CD14-positive monocyte (primary cell): ENCODE measurements at regions not wholly inside any gene's neighbourhood (a gene's known extent, or its start where the extent isn't known, plus 50 kb on each side); places are given as distances from the start of the nearest gene placed in this dataset.

Experiments used
- DNase-seq, 3 donors: peaks; one replicate each; pipeline ENCODE4 v3.0.0-alpha.2; 2011 to 2022
- H2AFZ ChIP-seq: 2 replicates; pipeline ENCODE4 v1.6.0; 2012; ENCODE audit warnings: mild to moderate bottlenecking, low read depth, low read length, inconsistent platforms; ENCODE audit not compliant: insufficient read depth, poor library complexity, severe bottlenecking
- H3K27ac ChIP-seq, 2 donors: 1 replicate in 1 of 2; 2 replicates in 1 of 2; pipeline ENCODE4 v1.5.1; 2012 to 2013; ENCODE audit warnings: low read length in 2 of 2, control low read depth in 1 of 2, inconsistent platforms in 1 of 2, low read depth in 1 of 2, mild to moderate bottlenecking in 1 of 2
- H3K27me3 ChIP-seq, 2 donors: one replicate each; pipeline versions ENCODE4 v1.6.0 to v1.6.1; 2011 to 2013; ENCODE audit warnings: low read length in 2 of 2; ENCODE audit not compliant: control insufficient read depth in 2 of 2, insufficient read depth in 2 of 2
- H3K36me3 ChIP-seq, 2 donors: replicated peaks in 1 of 2; 1 replicate in 1 of 2; 2 replicates in 1 of 2; pipeline versions ENCODE4 v1.5.1 to v1.6.1; 2012 to 2013; ENCODE audit warnings: low read length in 2 of 2, control low read depth in 1 of 2, inconsistent platforms in 1 of 2, mild to moderate bottlenecking in 1 of 2; ENCODE audit not compliant: insufficient read depth in 2 of 2, control insufficient read depth in 1 of 2
- H3K4me1 ChIP-seq, 2 donors: 1 replicate in 1 of 2; 2 replicates in 1 of 2; pipeline versions ENCODE4 v1.5.1 to v1.6.1; 2012 to 2013; ENCODE audit warnings: low read length in 2 of 2, control low read depth in 1 of 2, inconsistent platforms in 1 of 2, mild to moderate bottlenecking in 1 of 2, moderate library complexity in 1 of 2; ENCODE audit not compliant: insufficient read depth in 2 of 2, control insufficient read depth in 1 of 2
- H3K4me2 ChIP-seq: replicated peaks from 2 replicates; pipeline ENCODE3; 2012; ENCODE audit warnings: low read length, moderate library complexity, mild to moderate bottlenecking; ENCODE audit not compliant: poor library complexity, severe bottlenecking; ENCODE audit errors: extremely low read depth
- H3K4me3 ChIP-seq, 3 experiments: fragments of 200-600 bp in 1 of 3; sonication (generic) in 1 of 3; replicated peaks in 1 of 3; 1 replicate in 2 of 3; 2 replicates in 1 of 3; pipeline ENCODE4 v1.5.1; 2011 to 2013; ENCODE audit warnings: low read length in 3 of 3, mild to moderate bottlenecking in 3 of 3, control low read depth in 2 of 3, low read depth in 2 of 3, inconsistent platforms in 1 of 3, moderate library complexity in 1 of 3
- H3K79me2 ChIP-seq: 2 replicates; pipeline ENCODE4 v1.6.0; 2012; ENCODE audit warnings: mild to moderate bottlenecking, control low read depth, inconsistent platforms, low read length, moderate library complexity; ENCODE audit not compliant: insufficient read depth
- H3K9ac ChIP-seq: 2 replicates; pipeline ENCODE4 v1.6.0; 2017; ENCODE audit warnings: low read length, mild to moderate bottlenecking; ENCODE audit not compliant: insufficient read depth, poor library complexity, severe bottlenecking
- H3K9me3 ChIP-seq, 2 donors: replicated peaks in 1 of 2; 1 replicate in 1 of 2; 2 replicates in 1 of 2; pipeline versions ENCODE4 v1.5.1 to v1.6.1; 2012 to 2013; ENCODE audit warnings: low read length in 2 of 2, control low read depth in 1 of 2; ENCODE audit not compliant: control insufficient read depth in 1 of 2, insufficient read depth in 1 of 2
- H4K20me1 ChIP-seq: 2 replicates; pipeline ENCODE4 v1.6.0; 2012; ENCODE audit warnings: mild to moderate bottlenecking, low read length, control low read depth, moderate library complexity; ENCODE audit not compliant: insufficient read depth
- H3K27ac Mint-ChIP-seq, 7 donors: one replicate each; pipeline ENCODE4 v1.8.0; 2020; ENCODE audit warnings: mild to moderate bottlenecking in 7 of 7, mixed read lengths in 7 of 7, moderate library complexity in 6 of 7, inconsistent platforms in 2 of 7
- H3K27me3 Mint-ChIP-seq, 3 donors: one replicate each; pipeline ENCODE4 v1.8.0; 2021 to 2022; ENCODE audit warnings: low read depth in 3 of 3, mild to moderate bottlenecking in 3 of 3, mixed read lengths in 3 of 3, moderate library complexity in 3 of 3, inconsistent platforms in 1 of 3
- H3K36me3 Mint-ChIP-seq, 2 donors: one replicate each; pipeline ENCODE4 v1.8.0; 2020; ENCODE audit warnings: mixed read lengths in 2 of 2, inconsistent platforms in 1 of 2, mild to moderate bottlenecking in 1 of 2
- H3K4me1 Mint-ChIP-seq: one replicate; pipeline ENCODE4 v1.8.0; 2020; ENCODE audit warnings: mild to moderate bottlenecking, mixed read lengths
- H3K4me3 Mint-ChIP-seq, 2 donors: one replicate each; pipeline ENCODE4 v1.8.0; 2020; ENCODE audit warnings: mild to moderate bottlenecking in 2 of 2, mixed read lengths in 2 of 2, moderate library complexity in 1 of 2
- H3K9me3 Mint-ChIP-seq, 7 donors: one replicate each; pipeline ENCODE4 v1.8.0; 2020 to 2022; ENCODE audit warnings: mixed read lengths in 7 of 7, mild to moderate bottlenecking in 6 of 7, moderate library complexity in 6 of 7, inconsistent platforms in 2 of 7
- CTCF ChIP-seq: fragments of 200-600 bp; IDR thresholded peaks from one replicate; pipeline ENCODE4 v1.8.0; 2022; ENCODE audit warnings: antibody characterized with exemption, mild to moderate bottlenecking
- WGBS: methylation state at CpG from one replicate; pipeline ENCODE4 v1.1.5; 2013; ENCODE audit warnings: missing lambda C conversion rate; ENCODE audit not compliant: insufficient coverage; 5-methylcytosine and 5-hydroxymethylcytosine counted together
- intact Hi-C, 2 donors: fragments of 100-400 bp; cut with micrococcal nuclease; formaldehyde crosslinking; loops; one replicate each; pipeline versions ENCODE4 v1.15.0 to v1.15.1; 2023

- Mint-ChIP-seq H3K4me3 (no peak overlapping the region), H3K4me1 (no peaks in the 10 kb centered on the region), H3K36me3 (no peaks in the 10 kb centered on the region), H3K27me3 (no peaks in the 10 kb centered on the region), H3K27ac (no peak overlapping the region), H3K9me3 (peaks cover 0 to 6% (median 3%) of the 10 kb centered on the region in 7 donors)
- Histone ChIP-seq H4K20me1 (no peaks in the 10 kb centered on the region), H3K9me3 (peaks cover 3 to 6% of the 10 kb centered on the region in 2 donors), H3K4me2 (no peak overlapping the region), H3K27me3 (no peaks in the 10 kb centered on the region), H3K4me1 (no peaks in the 10 kb centered on the region), H3K4me3 (no peak overlapping the region), H3K27ac (no peak overlapping the region), H3K79me2 (no peaks in the 10 kb centered on the region), H3K36me3 (no peaks in the 10 kb centered on the region), H2AFZ (no peak overlapping the region), H3K9ac (no peak overlapping the region)
- no peak for DNase-seq
- intact Hi-C loops = no loop called here
- no peak for TF ChIP-seq CTCF
- WGBS = 82% methylated on average over 3 of the region's 6 CpGs
Observed at GRCh38 chr6:168808232-168808631, 367.2 kb downstream of the SMOC2 start.

GRCh38 chr6:168804331-168804730 is 363.3 kb downstream of the SMOC2 start:
- Mint-ChIP-seq H3K27ac (no peak overlapping the region), H3K27me3 (no peaks in the 10 kb centered on the region), H3K36me3 (no peaks in the 10 kb centered on the region), H3K4me3 (no peak overlapping the region), H3K9me3 (peaks cover 0 to 6% (median 2%) of the 10 kb centered on the region in 7 donors), H3K4me1 (no peaks in the 10 kb centered on the region)
- intact Hi-C loops = no loop called here
- 40% methylated on average over 1 of the region's 2 CpGs for WGBS
- no peak for TF ChIP-seq CTCF
- Histone ChIP-seq H3K9me3 (peaks cover 6 to 13% of the 10 kb centered on the region in 2 donors), H3K4me3 (no peak overlapping the region), H4K20me1 (no peaks in the 10 kb centered on the region), H3K4me2 (no peak overlapping the region), H3K27ac (no peak overlapping the region), H3K27me3 (no peaks in the 10 kb centered on the region), H3K36me3 (no peaks in the 10 kb centered on the region), H3K9ac (no peak overlapping the region), H2AFZ (no peak overlapping the region), H3K4me1 (no peaks in the 10 kb centered on the region), H3K79me2 (no peaks in the 10 kb centered on the region)
- no peak for DNase-seq
